Fibroblast of villous mesenchyme (primary cell): ENCODE measurements at regions not wholly inside any gene's neighbourhood (a gene's known extent, or its start where the extent isn't known, plus 50 kb on each side); places are given as distances from the start of the nearest gene placed in this dataset.

Experiments
- DNase-seq: peaks from one replicate; pipeline ENCODE4 v3.0.0-alpha.2; 2010; ENCODE audit warnings: low read depth
- H3K4me3 ChIP-seq: 2 replicates; pipeline ENCODE4 v1.5.1; 2011; ENCODE audit warnings: low read depth, mild to moderate bottlenecking, low read length
- CTCF ChIP-seq: IDR thresholded peaks from 2 replicates; pipeline ENCODE4 v1.5.1; 2012; ENCODE audit warnings: low read depth, mild to moderate bottlenecking, low read length; ENCODE audit not compliant: insufficient read depth

DNA sequence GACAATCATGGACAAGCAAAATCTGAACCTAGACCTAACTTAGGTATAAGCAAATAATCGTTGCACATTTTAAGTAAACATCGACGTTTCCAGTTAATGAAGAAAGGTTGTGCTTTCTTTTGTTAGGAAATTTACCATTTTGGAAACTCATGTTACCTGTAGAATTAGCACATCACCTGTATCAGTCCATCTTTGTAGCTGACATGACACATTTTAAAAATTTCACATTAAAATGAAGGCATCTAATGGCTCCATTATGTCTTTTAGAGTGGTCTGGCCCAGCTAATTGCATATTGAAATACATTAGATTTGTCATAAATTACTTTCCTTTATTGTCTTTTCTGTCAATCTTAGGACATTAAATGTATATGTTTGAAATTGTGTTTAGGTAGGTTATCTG lies 119.0 kb upstream of the MGAT5 start:
- TF ChIP-seq CTCF: no peak
- DNase-seq: no peak
- no peak overlapping the region for H3K4me3 ChIP-seq

GRCh38 chr2:134135793-134136192 lies 118.1 kb upstream of the MGAT5 start:
- H3K4me3 ChIP-seq: no peak overlapping the region
- TF ChIP-seq CTCF: no peak
- no peak for DNase-seq

DNA sequence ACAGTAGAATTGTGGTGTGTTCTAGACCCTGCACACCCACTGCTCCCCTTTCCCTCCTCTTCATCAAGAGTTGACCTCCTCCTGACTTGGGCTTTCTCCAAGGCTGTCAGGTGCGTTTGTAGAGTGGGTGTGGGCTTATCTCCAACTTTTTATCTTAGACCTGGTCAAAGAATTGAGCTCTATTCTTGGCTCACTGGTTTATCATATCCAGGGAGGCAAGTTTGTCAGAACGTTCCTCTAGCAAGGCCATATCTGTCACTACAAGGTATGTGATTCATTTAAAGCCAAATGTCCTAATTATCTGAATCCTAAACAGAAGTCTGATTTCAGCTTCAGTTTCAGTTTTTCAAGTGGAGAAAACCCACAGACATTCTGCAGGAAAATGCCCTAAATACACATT lies 117.1 kb upstream of the MGAT5 start:
- DNase-seq: no peak
- no peak for TF ChIP-seq CTCF
- peak overlapping the region; percentile 5 for H3K4me3 ChIP-seq

DNA sequence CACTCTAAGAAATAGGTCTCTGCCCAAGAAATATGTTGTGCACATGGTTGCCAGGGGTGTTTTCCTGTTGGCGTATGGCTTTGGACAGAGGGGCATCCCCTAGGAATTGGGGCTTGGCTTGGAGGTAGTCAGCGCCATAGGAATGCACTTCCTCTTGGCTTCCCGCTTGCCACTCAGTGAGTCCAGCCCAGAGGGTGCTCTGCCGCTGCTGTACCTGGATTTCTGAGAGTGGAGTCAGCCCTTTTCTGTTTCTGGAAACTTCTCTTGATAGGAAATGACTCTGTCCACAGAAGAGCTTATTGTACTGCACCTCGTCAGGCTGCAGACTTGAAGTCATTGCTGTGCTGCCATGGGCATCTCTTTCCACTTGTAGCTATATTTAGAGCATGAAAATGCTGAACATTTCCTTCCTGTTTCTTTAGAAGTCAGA lies 116.7 kb upstream of the MGAT5 start:
- peak; percentile 44 for DNase-seq
- TF ChIP-seq CTCF: no peak
- H3K4me3 ChIP-seq: peak overlapping the region; percentile 5

GRCh38 chr2:134138115-134138514 lies 115.8 kb upstream of the MGAT5 start:
- no peak for TF ChIP-seq CTCF
- DNase-seq: no peak
- H3K4me3 ChIP-seq: no peak overlapping the region

GRCh38 chr2:134139611-134140010 lies 114.3 kb upstream of the MGAT5 start:
- DNase-seq: no peak

More at GRCh38 chr2:134139611-134140010, 114.3 kb upstream of the MGAT5 start:
- H3K4me3 ChIP-seq: no peak overlapping the region
- TF ChIP-seq CTCF: no peak
